ENCODE measurements at regions not wholly inside any gene's neighbourhood (a gene's known extent, or its start where the extent isn't known, plus 50 kb on each side); places are given as distances from the start of the nearest gene placed in this dataset.

- H3K4me3 ChIP-seq = no peak overlapping the region
- H3K36me3 ChIP-seq = no peaks in the 10 kb centered on the region
- DNase-seq = no peak
- intact Hi-C loops (cut with DNase I) = no loop called here
- H3K27me3 ChIP-seq = peaks cover 0 to 5% (median 0%) of the 10 kb centered on the region in 4 donors
- no peaks in the 10 kb centered on the region for H3K9me3 ChIP-seq
- no peak overlapping the region for H3K27ac ChIP-seq
- WGBS, 2 donors = 56 to 66% methylated on average over 3 of the region's 3 CpGs
- no peak for TF ChIP-seq CTCF (IDR thresholded peaks at IDR 0.05)
- TF ChIP-seq POLR2A (IDR thresholded peaks at IDR 0.05) = no peak
- no peaks in the 10 kb centered on the region for H3K4me1 ChIP-seq
These were observed 51.3 kb upstream of the ASTN2 start for GRCh38 chr9:117466111-117466510.

GRCh38 chr9:117465706-117466105 is 50.8 kb upstream of the ASTN2 start:
- Histone ChIP-seq H3K27ac (no peak overlapping the region), H3K9me3 (no peaks in the 10 kb centered on the region), H3K4me3 (no peak overlapping the region), H3K36me3 (no peaks in the 10 kb centered on the region), H3K4me1 (no peaks in the 10 kb centered on the region), H3K27me3 (peaks cover 0 to 5% (median 0%) of the 10 kb centered on the region in 4 donors)
- TF ChIP-seq POLR2A (IDR thresholded peaks at IDR 0.05) = no peak
- no peak for TF ChIP-seq CTCF (IDR thresholded peaks at IDR 0.05)
- intact Hi-C loops (cut with DNase I) = no loop called here
- no peak for DNase-seq
- WGBS, 2 donors = 67 to 75% methylated on average over 4 of the region's 4 CpGs

GRCh38 chr9:117464941-117465616 is 50.2 kb upstream of the ASTN2 start:
- intact Hi-C loops (cut with DNase I) = no loop called here
- no peak overlapping the region for H3K4me3 ChIP-seq
- WGBS, 2 donors = 38 to 40% methylated on average over 1 of the region's 1 CpG
- H3K36me3 ChIP-seq = no peaks in the 10 kb centered on the region
- no peaks in the 10 kb centered on the region for H3K4me1 ChIP-seq
- no peaks in the 10 kb centered on the region for H3K9me3 ChIP-seq
- TF ChIP-seq POLR2A (IDR thresholded peaks at IDR 0.05) (no peak), CTCF (IDR thresholded peaks at IDR 0.05) (no peak)
- DNase-seq = no peak
- H3K27ac ChIP-seq = no peak overlapping the region
- H3K27me3 ChIP-seq = peaks cover 0 to 5% (median 0%) of the 10 kb centered on the region in 4 donors
